DMS153 (cell line): ENCODE measurements at regions not wholly inside any gene's neighbourhood (a gene's known extent, or its start where the extent isn't known, plus 50 kb on each side); places are given as distances from the start of the nearest gene placed in this dataset.
"Not testable (repeated sequence)": the region's sequence is repeated elsewhere in the genome, so short reads cannot be mapped to it uniquely, and the experiment has no call there.

Experiments used
- DNase-seq: peaks from one replicate; lab custom pipeline; 2025; lab: John Stamatoyannopoulos, UW

- DNase-seq: no peak
Measured at GRCh38 chr21:32940079-32941014, 85.4 kb upstream of the OLIG2 start.

- no peak for DNase-seq
Measured at GRCh38 chr21:32941263-32941662, 84.5 kb upstream of the OLIG2 start.

GRCh38 chr21:32946654-32947053 lies 79.1 kb upstream of the OLIG2 start:
- DNase-seq: no peak

- no peak for DNase-seq
Measured at GRCh38 chr21:32947736-32948135, 78.0 kb upstream of the OLIG2 start.

- DNase-seq: no peak
Measured at GRCh38 chr21:32949701-32950100, 76.0 kb upstream of the OLIG2 start.

- no peak for DNase-seq
Measured at GRCh38 chr21:32951041-32951440, 74.7 kb upstream of the OLIG2 start.

GRCh38 chr21:32954353-32954752 lies 71.4 kb upstream of the OLIG2 start:
- DNase-seq: no peak

- DNase-seq: no peak
Measured at GRCh38 chr21:32955311-32956060, 70.2 kb upstream of the OLIG2 start.

GRCh38 chr21:32956061-32956656 lies 69.6 kb upstream of the OLIG2 start:
- DNase-seq: no peak

- DNase-seq: no peak
Measured at GRCh38 chr21:32957545-32957944, 68.2 kb upstream of the OLIG2 start.

GRCh38 chr21:32958288-32959002 lies 67.3 kb upstream of the OLIG2 start:
- DNase-seq: no peak

GRCh38 chr21:32962268-32962667 lies 63.5 kb upstream of the OLIG2 start:
- no peak for DNase-seq

- no peak for DNase-seq
Measured at GRCh38 chr21:32965129-32965680, 60.5 kb upstream of the OLIG2 start.

GRCh38 chr21:32966120-32966519 lies 59.6 kb upstream of the OLIG2 start:
- DNase-seq: no peak

GRCh38 chr21:32968103-32968502 lies 57.6 kb upstream of the OLIG2 start:
- DNase-seq: not testable (repeated sequence)

- no peak for DNase-seq
Measured at GRCh38 chr21:32974653-32975052, 51.1 kb upstream of the OLIG2 start.

GRCh38 chr21:32975811-32976431 lies 49.8 kb upstream of the OLIG2 start:
- DNase-seq: no peak
